Activated T-cell treated with anti-CD3 and anti-CD28 coated beads for 48 hours (primary cell): ENCODE measurements at regions not wholly inside any gene's neighbourhood (a gene's known extent, or its start where the extent isn't known, plus 50 kb on each side); places are given as distances from the start of the nearest gene placed in this dataset.
"Not testable (repeated sequence)": the region's sequence is repeated elsewhere in the genome, so short reads cannot be mapped to it uniquely, and the experiment has no call there.

Experiments used
- DNase-seq: peaks from one replicate; pipeline ENCODE4 v3.0.0-alpha.2; 2020; ENCODE audit warnings: low read depth

DNA sequence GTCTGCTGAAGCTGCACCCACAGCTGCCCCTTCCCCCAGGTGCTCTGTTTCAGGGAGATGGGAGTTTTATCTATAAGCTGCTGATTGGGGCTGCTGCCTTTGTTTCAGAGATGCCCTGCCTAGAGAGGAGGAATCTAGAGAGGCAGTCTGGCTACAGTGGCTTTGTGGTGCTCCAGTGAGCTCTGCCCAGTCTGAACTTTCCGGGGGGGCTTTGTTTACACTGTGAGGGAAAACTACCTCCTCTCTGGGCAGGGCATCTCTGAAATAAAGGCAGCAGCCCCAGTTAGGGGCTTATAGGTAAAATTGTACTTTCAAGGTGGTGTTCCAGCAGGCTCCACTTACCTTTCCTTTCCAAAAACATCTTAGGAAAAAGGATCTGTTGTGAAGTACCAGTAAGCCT, 242.2 kb downstream of the SPRY1 start:
- no peak for DNase-seq

DNA sequence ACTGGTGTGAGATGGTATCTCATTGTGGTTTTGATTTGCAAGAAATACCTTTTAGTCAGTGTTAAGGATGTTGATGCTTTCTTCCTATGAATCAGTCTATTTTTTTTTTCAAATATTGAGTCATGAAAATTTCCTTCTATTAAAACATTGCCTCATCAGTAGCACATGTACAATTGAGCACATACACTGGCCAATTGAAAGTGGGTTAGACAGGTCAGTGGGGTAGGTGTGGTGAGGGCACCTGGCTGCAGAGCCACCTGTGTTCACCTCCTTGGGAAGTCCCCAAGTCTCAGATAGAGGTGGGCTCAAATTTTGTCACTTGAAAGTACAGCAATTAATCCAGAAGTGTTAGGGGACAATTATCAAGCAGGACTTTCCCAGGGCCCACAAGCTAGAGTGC, 243.7 kb downstream of the SPRY1 start:
- DNase-seq = no peak

DNA sequence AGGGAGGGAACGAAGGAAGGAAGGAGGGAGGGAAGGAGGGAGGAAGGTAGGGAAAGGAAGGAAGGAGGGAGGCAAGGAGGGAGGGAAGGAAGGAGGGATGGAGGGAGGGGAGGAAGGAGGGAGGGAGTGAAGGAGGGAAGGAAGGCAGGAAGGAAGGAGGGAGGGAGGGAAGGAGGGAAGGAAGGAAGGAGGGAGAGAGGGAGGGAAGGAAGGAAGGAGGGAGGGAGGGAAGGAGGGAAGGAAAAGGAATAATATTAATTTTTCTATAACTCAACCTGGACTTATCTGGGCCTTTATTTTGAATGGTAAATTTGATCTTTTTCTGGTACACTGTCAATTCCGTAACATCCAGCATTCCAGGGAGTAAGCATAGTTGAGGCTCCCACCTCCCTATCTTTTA, 244.2 kb downstream of the SPRY1 start:
- DNase-seq = no peak

DNA sequence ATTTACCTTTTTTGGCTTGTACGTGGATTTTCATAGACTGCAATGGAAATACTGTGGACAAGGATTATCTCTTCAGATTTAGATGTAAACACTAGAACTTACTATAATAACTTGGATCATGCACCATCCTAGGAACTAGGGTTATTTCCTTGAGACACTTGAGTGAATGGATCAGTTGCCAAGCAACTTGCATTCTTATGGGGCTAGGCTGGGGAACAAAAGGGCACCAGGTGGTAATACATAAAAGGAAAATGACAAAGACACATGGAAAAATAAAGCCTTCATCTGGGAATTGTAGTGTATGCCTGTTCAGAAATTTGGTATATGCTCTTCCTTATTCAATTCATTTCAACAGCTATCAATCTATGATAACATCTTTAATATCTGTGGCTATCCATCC, 247.1 kb downstream of the SPRY1 start:
- DNase-seq = no peak

DNA sequence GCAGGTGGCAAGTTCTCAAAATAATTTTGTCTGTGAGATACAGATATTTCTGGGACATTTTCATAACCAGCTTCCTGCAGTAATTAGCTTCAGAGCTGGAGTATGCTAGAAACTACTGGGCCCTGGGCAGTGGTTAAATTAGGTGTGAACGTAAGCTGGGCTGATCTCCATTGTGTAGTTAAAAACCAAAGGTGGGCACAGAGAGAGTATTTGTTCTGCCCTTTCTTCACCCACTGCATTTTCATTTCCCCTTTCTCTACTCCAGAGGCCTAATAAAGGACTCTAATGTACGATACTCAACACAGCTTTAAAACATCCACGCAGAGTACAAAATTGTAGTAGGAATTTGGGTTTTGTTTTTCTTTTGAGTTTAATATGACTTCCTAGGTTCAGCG, 252.7 kb downstream of the SPRY1 start:
- no peak for DNase-seq

DNA sequence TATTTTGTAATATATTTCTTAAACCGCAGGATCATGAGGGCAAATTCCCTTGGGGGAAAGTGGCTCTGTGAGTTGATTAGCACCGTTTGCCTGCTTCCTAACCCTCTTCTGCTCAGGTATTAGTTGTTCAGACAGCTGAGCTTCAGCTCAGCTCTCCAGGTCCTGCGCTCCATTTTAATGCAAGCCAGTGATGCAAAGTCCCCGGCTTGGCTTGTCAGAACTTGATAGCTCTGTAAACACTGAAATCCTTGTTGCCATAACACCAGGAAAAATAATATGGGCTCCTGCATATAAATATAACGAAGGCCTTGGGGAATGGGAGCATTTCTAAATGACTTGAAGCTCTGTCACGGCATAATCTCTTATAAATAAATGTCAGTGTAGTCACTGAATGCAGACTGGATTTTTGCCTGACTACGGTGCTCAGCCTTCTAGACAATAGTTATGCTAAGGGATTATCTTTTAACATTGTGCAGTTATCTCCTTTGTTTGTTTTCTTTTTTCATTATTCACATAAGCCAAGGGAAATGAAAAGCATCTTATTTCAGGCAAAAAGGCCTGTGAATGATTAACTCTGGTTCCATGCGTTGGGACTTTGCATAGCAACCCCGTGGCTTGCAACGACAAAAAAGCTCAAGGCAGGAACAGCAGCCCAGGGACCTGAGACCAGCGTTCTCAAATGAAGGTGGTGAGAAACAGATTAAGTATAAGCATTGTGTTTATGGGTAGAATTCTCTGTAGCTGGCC, 253.2 kb downstream of the SPRY1 start:
- DNase-seq = no peak

DNA sequence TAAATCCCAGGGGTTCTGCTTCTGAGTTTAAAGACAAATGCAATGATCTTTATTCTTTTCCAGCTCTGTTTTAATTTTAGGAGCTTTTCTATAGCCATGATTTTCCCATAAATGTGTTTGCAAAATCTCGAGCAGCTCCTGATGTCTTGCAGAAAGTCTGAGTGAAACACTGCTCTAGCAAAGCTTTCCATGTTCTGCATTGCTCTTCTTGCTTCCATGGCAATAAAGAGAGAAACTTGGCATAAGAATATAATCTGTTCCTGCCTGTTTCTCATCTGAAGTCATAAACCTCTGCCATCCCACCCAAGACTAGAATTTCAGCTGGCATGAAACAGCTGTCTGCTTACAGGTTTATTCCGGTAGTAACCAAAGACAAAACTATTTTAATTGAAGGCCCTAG, 254.5 kb downstream of the SPRY1 start:
- DNase-seq = no peak

DNA sequence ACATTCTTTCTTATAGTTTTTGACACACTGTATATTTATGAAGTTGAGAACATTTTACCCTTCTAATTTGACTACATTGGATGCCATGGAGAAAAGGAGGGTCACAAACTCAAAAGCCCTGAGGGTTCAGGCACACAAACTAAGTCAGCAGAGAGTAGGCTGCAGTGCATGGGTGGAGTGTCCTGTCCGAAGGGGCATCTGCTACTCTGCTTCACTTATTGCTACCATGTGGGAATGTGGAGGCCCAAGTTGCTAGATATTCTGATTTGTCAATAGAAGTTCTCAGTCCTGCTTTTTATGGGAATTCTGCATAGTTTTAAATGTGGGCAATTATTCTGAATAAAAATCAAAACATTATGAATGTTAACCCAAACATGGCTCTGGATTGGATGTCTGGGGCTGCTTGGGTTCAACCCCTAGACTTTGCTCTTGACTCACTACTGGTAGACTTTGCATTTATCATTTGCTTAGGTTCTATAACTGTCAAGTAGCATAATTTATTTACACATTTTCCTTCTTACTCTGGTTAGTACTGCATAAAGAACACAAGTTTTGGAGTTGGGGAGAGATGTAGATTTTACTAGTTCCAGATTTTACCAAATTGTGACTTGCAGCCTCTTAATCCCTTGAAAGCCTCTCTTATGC, 255.1 kb downstream of the SPRY1 start:
- no peak for DNase-seq

DNA sequence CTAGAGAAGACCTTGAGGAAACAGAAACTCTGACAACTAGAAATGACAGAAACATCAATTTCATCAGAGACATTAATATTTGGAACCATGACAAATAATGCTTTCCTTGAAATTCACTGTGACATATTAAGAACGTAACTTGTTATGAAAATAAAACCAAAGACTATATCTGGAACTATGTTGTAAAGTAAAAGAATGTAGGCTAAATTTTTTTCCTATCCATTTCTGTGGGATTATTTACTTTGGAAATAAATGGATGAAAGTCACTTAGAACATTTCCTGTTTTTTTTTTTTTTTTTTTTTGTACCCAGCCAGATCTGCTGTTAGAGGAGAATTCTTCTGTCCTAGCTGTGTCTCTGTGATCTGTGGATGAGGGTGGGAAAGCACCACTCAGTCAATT, 255.9 kb downstream of the SPRY1 start:
- DNase-seq = no peak

DNA sequence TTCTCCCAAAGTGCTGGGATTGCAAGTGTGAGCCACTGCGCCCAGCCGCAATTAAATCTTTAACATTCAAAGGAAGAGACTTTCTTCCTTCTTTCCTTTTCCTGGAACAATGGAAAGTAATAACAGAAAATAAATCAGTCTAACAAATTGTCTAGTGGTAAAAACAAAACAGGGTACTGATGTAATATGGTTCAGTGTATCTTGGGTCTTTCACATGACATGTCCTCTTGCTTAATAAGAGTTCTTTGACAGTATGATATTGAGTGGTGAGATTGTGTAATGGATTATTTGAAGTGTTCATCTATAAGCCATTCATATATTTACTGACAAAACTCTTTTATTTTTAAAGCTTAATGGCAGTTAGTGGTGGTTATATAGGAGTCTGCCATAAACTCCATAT, 256.6 kb downstream of the SPRY1 start:
- DNase-seq = no peak

DNA sequence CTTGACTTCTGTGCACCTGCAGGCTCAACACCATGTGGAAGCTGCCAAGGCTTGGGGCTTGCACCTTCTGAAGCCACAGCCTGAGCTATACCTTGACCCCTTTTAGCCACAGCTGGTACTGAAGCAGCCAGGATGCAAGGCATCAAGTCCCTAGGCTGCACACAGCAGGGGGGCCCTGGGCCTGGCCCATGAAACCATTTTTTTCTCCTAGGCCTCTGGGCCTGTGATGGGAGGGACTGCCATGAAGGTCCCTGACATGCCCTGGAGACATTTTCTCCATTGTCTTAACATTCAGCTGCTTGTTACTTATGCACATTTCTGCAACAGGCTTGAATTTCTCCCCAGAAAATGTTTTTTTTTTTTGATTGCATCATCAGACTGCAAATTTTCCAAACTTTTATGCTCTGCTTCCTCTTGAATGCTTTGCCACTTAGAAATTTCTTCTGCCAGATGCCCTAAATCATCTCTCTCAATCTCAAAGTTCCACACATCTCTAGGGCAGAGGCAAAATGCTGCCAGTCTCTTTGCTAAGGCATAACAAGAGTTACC, 260.2 kb downstream of the SPRY1 start:
- not testable (repeated sequence) for DNase-seq

DNA sequence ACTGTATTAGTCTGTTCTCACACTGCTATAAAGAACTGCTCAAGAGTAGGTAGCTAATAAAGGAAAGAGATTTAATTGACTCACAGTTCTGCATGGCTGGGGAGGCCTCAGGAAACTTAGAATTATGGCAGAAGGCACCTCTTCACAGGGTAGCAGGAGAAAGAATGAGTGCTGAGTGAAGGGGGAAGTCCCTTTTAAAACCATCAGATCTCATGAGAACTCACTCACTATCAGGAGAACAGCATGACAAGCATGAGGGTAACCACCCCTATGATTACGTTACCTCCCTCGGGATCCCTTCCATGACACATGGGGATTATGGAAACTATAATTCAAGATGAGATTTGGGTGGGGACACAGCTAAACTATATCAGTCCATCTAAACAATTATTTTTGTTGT, 261.0 kb downstream of the SPRY1 start:
- not testable (repeated sequence) for DNase-seq

DNA sequence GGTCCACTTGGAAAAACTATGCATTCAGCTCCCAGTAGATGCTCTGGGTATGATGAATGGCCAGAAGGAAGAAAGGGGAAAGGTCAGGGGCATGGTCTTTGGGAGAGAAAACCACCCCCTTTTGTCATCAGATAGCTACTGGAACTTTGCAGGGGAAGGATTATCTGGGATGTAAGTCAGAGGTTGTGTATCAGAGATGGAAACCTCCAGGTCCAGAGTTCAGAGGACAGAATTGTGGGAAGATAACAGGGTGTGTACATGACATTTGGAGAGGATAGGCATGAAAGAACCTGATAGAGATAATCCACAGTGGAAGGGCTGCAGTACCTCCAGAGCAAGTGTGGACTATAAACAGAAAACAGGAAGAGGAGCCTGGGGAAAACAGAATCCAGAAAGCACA, 262.7 kb downstream of the SPRY1 start:
- DNase-seq = no peak

DNA sequence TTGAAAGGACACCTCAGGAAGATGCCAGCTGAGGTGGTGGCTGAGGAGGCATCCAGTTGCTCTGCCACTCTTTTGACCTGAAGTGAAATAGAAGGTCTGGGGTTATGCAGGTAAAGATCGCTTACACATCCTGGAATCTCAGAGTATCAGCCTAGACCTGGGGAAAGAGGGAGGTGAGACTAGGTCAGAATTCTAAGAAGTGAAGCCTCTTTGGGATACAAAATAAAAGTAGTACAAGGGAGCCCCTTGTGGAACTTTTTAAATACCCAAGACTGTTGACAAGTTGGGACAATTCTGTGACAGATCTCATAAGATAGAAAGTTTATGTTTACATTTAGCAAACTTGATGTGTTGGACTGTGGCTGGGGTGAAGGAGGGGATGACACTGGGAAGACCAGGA, 263.1 kb downstream of the SPRY1 start:
- DNase-seq = no peak

DNA sequence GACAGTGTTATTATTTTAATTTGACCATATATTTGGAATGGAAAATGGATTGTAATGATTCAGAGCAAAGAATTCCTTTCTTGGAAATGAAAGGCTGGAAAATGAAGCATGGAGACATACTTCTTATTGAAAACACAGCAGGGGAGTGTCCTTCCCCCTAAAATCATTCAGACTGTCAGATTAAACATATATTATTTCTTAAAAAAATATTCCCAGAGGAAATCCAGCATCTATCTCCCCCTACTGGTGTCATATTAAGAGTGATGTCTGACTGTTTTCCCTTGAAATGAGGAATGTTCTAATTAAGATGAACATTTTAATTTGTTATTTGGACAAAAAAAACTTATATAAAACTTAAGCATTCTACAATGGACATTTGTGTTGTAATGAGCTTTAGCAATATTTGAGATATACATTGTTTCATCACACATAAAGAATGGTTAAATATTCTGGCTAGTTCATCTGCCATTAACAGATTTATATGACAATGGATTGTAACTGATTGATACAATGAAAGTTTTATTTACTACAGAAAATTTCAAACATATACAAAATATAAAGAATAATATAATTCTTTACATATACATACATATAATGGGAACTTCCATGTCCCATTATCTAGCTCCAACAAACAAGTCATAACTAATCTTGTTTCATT, 264.6 kb downstream of the SPRY1 start:
- no peak for DNase-seq

DNA sequence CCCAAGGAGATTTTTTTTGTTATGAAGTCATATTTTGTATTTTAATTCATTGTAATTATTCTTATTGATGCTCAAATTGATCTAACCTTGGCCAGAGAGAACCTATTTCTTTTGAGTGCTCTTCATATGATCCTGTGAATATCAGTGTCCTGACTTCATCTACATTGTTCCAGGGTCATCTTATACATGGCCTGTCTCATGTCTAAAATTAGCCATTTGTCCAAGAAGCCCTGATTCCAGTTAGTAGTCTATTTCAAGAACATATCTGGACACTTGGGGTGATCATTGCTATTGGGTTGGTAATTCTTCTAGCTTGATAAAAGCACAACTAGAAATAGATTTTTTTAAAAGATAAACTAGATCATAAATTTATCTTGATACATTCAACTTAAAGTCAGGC, 266.2 kb downstream of the SPRY1 start:
- no peak for DNase-seq

DNA sequence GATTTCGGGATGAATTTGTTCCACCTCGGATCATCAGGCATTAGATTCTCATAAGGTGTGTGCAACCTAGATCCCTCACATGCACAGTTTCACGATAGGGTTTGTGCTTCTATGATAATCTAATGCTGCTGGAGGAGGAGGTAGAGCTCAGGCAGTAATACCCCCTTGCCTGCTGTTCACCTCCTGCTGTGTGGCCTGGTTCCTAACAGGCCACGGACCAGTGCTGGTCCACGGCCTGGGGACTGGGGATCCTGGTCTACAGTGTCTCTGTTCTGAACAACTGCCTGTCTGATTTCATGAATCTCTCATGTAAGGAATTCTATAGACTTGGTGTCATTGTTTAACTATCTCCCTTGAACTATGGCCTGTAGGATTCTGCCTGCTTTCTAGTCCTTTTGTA, 269.9 kb downstream of the SPRY1 start:
- no peak for DNase-seq

DNA sequence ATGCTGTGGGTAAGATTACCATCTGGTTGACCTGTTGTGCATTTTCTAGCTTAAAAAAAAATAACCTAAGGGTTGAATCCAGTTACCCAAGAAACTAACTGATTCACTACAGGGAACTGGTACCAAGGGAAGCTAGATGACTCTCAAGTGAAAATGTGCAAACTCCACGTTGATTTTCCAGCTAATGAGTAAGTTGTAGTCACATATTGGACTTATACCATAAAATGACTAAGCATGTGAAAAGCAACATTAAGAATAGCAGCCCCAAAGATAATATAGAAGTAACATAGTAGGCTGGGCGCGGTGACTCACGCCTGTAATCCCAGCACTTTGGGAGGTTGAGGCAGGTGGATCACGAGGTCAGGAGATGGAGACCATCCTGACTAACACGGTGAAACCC, 270.9 kb downstream of the SPRY1 start:
- no peak for DNase-seq

DNA sequence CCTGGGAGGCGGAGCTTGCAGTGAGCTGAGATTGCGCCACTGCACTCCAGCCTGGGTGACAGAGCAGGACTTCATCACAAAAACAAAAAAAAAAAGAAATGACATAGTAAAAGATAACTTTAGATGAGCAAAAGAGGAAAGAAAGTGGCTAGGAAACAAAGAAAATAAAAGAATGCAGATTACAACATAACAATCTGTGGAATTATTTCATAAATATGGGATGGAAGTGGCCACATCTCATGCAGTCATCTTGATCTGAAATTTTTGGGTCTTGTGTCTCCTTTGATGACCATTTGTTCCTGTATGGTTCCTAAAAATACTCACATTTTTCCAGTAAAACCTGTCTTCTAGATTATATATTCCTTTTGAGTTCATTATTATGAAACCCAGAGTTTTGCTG, 271.4 kb downstream of the SPRY1 start:
- DNase-seq = no peak

DNA sequence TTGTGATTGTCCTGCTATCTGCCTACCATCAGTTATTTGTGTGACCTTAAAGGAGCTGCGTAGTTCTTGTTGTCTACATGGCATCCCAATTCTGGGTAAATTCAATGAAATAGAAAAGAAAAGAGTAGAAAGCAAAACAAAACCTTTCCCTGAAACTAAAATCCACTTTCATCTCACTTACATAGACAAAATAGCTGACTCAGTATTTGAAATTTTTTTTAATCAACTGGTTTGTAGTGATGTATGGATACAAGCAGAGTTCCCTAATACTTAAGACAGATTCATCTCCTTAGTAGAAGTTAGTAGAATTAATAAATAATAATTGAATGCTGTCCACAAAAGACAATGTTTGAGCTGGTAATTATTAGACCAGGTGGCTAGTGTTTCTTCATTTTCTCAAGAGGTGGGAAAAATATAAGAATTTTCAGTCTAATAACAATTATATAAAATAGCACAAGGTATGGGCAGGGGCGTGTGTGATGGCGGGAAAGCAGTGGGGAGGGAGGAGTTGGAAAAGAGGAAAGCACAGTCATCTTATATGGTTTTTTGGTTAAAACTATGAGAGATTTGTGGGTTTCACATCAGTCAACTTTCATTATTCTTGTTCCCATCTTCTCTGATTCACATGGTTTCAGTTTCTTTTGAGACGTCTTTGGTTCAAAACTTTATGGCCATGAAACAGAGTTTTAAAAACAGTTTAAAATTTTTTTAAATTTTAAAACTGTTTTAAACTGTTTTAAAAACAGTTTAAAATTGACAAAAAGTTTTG, 275.2 kb downstream of the SPRY1 start:
- DNase-seq = peak; percentile 8

DNA sequence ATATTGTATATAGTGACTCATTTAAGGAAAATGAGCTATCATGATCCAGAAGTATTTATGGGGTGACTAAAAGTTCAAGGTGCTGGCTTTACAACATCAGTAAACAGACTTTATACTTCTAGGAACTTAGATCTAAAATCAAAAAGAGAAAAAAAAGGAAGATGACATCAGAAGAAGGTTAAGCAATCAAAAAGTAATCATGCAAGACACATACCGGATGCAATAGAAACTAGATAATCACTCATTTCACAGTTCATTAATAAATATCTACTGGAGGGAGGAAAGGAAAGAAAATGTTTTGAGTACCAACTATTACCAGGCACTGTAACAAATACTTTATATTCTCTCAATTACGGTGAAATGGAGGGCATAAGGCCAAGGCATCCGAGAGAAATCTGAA, 276.4 kb downstream of the SPRY1 start:
- no peak for DNase-seq

DNA sequence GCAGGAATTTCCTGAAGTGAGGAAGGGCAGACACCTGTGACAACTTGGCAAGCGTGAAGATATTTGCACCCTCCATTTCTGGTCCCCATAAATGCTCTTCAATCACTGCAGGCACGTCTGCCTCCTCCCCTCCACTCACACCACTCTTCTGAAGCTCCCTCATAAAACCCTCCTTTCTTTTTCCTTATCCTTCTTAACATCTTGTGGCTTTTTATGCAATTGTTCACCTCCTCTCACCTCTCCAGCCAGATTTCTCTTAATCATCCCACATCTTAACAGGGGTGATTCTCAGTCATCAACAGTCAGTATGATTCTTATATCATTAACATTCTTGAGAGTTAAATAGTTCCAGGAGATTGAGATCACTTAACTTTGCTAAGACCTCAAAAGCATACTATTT, 277.4 kb downstream of the SPRY1 start:
- DNase-seq = no peak
